ENCODE measurements at regions not wholly inside any gene's neighbourhood (a gene's known extent, or its start where the extent isn't known, plus 50 kb on each side); places are given as distances from the start of the nearest gene placed in this dataset.

DNA sequence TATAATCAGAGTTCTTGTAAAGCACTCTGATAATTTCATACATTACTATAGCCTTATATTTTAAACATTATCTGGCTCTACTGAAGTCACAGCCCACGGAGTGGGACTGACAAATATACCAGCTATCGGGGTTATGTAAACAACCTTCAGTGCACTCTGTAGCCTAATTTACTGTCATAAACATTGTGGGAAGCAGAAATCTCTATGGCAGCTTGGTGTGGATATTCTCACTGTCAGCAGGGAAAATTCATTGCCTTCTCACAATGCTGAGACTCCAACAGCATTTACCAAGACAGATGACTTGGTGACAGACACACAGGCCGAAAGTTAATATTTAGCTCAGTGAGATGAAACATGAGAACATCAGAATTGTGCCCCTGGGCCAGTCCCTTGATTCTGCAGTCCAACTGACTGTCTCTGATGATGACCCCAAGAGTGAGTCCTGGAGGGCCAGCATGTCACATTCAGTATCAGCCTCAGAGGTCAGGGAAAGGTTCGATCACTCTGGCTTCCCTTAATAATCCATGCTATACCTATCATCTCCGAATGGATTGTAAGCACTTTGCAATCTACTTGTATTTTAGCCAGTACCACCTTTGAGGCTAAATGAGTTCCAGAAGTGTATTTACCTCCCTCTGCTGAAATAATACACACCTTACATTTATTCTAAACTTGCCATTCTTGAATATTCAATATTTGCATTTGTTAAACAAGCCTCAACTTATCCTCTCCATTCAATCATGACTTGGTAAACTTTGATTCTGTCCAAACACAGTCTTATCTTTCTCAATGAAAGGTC is 146.2 kb upstream of the OSR1 start (continued):
- peak; percentile 52; the same call in 1 of the 2 replicates for TF ChIP-seq IKZF5 (CRISPR knock-in tag; IDR thresholded peaks at IDR 0.05)
- TF ChIP-seq TFAP4 (IDR thresholded peaks at IDR 0.05; ENCODE audit: borderline replicate concordance, low read depth): peak; percentile 40; the same call in 1 of the 2 replicates
- no peak for TF ChIP-seq FOXP1 (IDR thresholded peaks at IDR 0.05)
- TF ChIP-seq FOXP1 (CRISPR knock-in tag; IDR thresholded peaks at IDR 0.05): peak; percentile 48; the same call in 1 of the 2 replicates
- TF ChIP-seq ISL2 (CRISPR knock-in tag; IDR thresholded peaks at IDR 0.05): peak; percentile 41; the same call in 1 of the 2 replicates
- no peak for TF ChIP-seq ZNF260 (CRISPR knock-in tag; IDR thresholded peaks at IDR 0.05; ENCODE audit: borderline replicate concordance, low read depth)
- TF ChIP-seq CBX5 (CRISPR knock-in tag; IDR thresholded peaks at IDR 0.05; ENCODE audit: borderline replicate concordance): peak; percentile 73; the same call in 1 of the 2 replicates
- peak; percentile 88 for TF ChIP-seq HNRNPUL1 (IDR thresholded peaks at IDR 0.05; ENCODE audit: low read depth, low read length)
- no peak for TF ChIP-seq ZNF264 (CRISPR knock-in tag; IDR thresholded peaks at IDR 0.05)
- TF ChIP-seq TOPORS (CRISPR knock-in tag; IDR thresholded peaks at IDR 0.05): no peak
- TF ChIP-seq TARDBP (CRISPR knock-in tag; IDR thresholded peaks at IDR 0.05): peak; percentile 79
- TF ChIP-seq ZNF691 (CRISPR knock-in tag; IDR thresholded peaks at IDR 0.05; ENCODE audit: borderline replicate concordance, low read depth): peak; percentile 45; the same call in 1 of the 2 replicates
- peak; percentile 75; the same call in 1 of the 2 replicates for TF ChIP-seq ZNF331 (CRISPR knock-in tag; IDR thresholded peaks at IDR 0.05)
- peak; percentile 31; the same call in 1 of the 2 replicates for TF ChIP-seq ZFY (CRISPR knock-in tag; IDR thresholded peaks at IDR 0.05)
- TF ChIP-seq ZNF564 (CRISPR knock-in tag; IDR thresholded peaks at IDR 0.05): no peak
- TF ChIP-seq, protein P1, sequence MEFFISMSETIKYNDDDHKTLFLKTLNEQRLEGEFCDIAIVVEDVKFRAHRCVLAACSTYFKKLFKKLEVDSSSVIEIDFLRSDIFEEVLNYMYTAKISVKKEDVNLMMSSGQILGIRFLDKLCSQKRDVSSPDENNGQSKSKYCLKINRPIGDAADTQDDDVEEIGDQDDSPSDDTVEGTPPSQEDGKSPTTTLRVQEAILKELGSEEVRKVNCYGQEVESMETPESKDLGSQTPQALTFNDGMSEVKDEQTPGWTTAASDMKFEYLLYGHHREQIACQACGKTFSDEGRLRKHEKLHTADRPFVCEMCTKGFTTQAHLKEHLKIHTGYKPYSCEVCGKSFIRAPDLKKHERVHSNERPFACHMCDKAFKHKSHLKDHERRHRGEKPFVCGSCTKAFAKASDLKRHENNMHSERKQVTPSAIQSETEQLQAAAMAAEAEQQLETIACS (CRISPR knock-in tag; IDR thresholded peaks at IDR 0.05): no peak
- peak; percentile 88 for TF ChIP-seq MEIS2 (CRISPR knock-in tag; IDR thresholded peaks at IDR 0.05)
- TF ChIP-seq NR2F2 (IDR thresholded peaks at IDR 0.05; ENCODE audit: borderline replicate concordance, low read depth): peak; percentile 61; the same call in 1 of the 2 replicates
- TF ChIP-seq, protein P2, sequence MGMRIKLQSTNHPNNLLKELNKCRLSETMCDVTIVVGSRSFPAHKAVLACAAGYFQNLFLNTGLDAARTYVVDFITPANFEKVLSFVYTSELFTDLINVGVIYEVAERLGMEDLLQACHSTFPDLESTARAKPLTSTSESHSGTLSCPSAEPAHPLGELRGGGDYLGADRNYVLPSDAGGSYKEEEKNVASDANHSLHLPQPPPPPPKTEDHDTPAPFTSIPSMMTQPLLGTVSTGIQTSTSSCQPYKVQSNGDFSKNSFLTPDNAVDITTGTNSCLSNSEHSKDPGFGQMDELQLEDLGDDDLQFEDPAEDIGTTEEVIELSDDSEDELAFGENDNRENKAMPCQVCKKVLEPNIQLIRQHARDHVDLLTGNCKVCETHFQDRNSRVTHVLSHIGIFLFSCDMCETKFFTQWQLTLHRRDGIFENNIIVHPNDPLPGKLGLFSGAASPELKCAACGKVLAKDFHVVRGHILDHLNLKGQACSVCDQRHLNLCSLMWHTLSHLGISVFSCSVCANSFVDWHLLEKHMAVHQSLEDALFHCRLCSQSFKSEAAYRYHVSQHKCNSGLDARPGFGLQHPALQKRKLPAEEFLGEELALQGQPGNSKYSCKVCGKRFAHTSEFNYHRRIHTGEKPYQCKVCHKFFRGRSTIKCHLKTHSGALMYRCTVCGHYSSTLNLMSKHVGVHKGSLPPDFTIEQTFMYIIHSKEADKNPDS (CRISPR knock-in tag; IDR thresholded peaks at IDR 0.05): no peak
- no peak for TF ChIP-seq TBL1XR1 (IDR thresholded peaks at IDR 0.05; ENCODE audit: borderline replicate concordance, low read length, partially characterized antibody)
- TF ChIP-seq GATA4 (IDR thresholded peaks at IDR 0.05; ENCODE audit: borderline replicate concordance, low read depth): 0 out of 2 replicates have a peak, but pooled peaks have one; percentile 82
- no peak for TF ChIP-seq ZNF747 (CRISPR knock-in tag; IDR thresholded peaks at IDR 0.05; ENCODE audit: borderline replicate concordance)
- no peak for TF ChIP-seq TMF1 (CRISPR knock-in tag; IDR thresholded peaks at IDR 0.05; ENCODE audit: low read depth)
- 0 out of 2 replicates have a peak, but pooled peaks have one; percentile 38 for TF ChIP-seq TBX2 (CRISPR knock-in tag; IDR thresholded peaks at IDR 0.05; ENCODE audit: borderline replicate concordance)

Data from HepG2 (cell line).